CD8-positive, alpha-beta memory T cell (primary cell): ENCODE measurements at regions not wholly inside any gene's neighbourhood (a gene's known extent, or its start where the extent isn't known, plus 50 kb on each side); places are given as distances from the start of the nearest gene placed in this dataset.

Source experiments
- CTCF ChIA-PET: fragments of 350-600 bp; sonication (Branson Sonifier 250); formaldehyde crosslinking; loops from one replicate; lab custom pipeline; 2021; ENCODE audit warnings: antibody characterized with exemption; lab: Charles Lee
- POLR2A ChIA-PET: fragments of 350-600 bp; sonication (Branson Sonifier 250); formaldehyde crosslinking; loops from one replicate; lab custom pipeline; 2021; ENCODE audit warnings: antibody characterized with exemption; lab: Charles Lee
- DNase-seq, 5 donors: peaks; one replicate each; pipeline versions ENCODE4 v3.0.0 to v3.0.0-alpha.2; 2020 to 2022; ENCODE audit warnings: mixed read lengths in 1 of 5
- H3K27ac ChIP-seq: one replicate; pipeline ENCODE4 v1.7.0; 2013; ENCODE audit warnings: low read depth, mild to moderate bottlenecking, low read length, moderate library complexity
- H3K27me3 ChIP-seq: 2 replicates; pipeline ENCODE4 v1.7.0; 2013; ENCODE audit warnings: low read length, mild to moderate bottlenecking; ENCODE audit not compliant: insufficient read depth, poor library complexity, severe bottlenecking
- H3K36me3 ChIP-seq: 2 replicates; pipeline ENCODE4 v1.7.0; 2013; ENCODE audit warnings: mild to moderate bottlenecking, low read length, moderate library complexity; ENCODE audit not compliant: insufficient read depth
- H3K4me1 ChIP-seq: 2 replicates; pipeline ENCODE4 v1.7.0; 2013; ENCODE audit warnings: mild to moderate bottlenecking, low read length, moderate library complexity; ENCODE audit not compliant: insufficient read depth
- H3K4me3 ChIP-seq: 2 replicates; pipeline ENCODE4 v1.7.0; 2013; ENCODE audit warnings: mild to moderate bottlenecking, low read length
- H3K9me3 ChIP-seq: 2 replicates; pipeline ENCODE4 v1.7.0; 2013; ENCODE audit warnings: mild to moderate bottlenecking, low read length
- H3K27ac Mint-ChIP-seq, 8 donors: one replicate each; pipeline ENCODE4 v1.8.0; 2020 to 2021; ENCODE audit warnings: mixed read lengths in 8 of 8, mild to moderate bottlenecking in 6 of 8, inconsistent platforms in 3 of 8, moderate library complexity in 3 of 8
- H3K27me3 Mint-ChIP-seq, 2 donors: one replicate each; pipeline ENCODE4 v1.8.0; 2020 to 2021; ENCODE audit warnings: mixed read lengths in 2 of 2, mild to moderate bottlenecking in 1 of 2, moderate library complexity in 1 of 2
- H3K36me3 Mint-ChIP-seq, 3 donors: one replicate each; pipeline ENCODE4 v1.8.0; 2020 to 2021; ENCODE audit warnings: mixed read lengths in 3 of 3, inconsistent platforms in 1 of 3, mild to moderate bottlenecking in 1 of 3
- H3K4me1 Mint-ChIP-seq, 3 donors: one replicate each; pipeline ENCODE4 v1.8.0; 2020 to 2021; ENCODE audit warnings: mixed read lengths in 3 of 3, inconsistent platforms in 1 of 3, mild to moderate bottlenecking in 1 of 3
- H3K4me3 Mint-ChIP-seq, 7 donors: one replicate each; pipeline ENCODE4 v1.8.0; 2020 to 2021; ENCODE audit warnings: mixed read lengths in 7 of 7, mild to moderate bottlenecking in 6 of 7, moderate library complexity in 4 of 7, inconsistent platforms in 2 of 7
- H3K9me3 Mint-ChIP-seq, 5 donors: one replicate each; pipeline ENCODE4 v1.8.0; 2020 to 2022; ENCODE audit warnings: mixed read lengths in 5 of 5, mild to moderate bottlenecking in 3 of 5, moderate library complexity in 2 of 5, inconsistent platforms in 1 of 5

- peaks cover 1 to 11% of the 10 kb centered on the region in 2 donors for H3K27me3 Mint-ChIP-seq
- DNase-seq: no peak
- H3K27me3 ChIP-seq: no peaks in the 10 kb centered on the region
- no peaks in the 10 kb centered on the region for H3K9me3 ChIP-seq
- no peaks in the 10 kb centered on the region for H3K4me1 ChIP-seq
- no peak overlapping the region for H3K27ac ChIP-seq
- ChIA-PET POLR2A (no interaction called here), CTCF (no interaction called here)
- H3K36me3 ChIP-seq: no peaks in the 10 kb centered on the region
- H3K4me3 ChIP-seq: no peak overlapping the region
- H3K36me3 Mint-ChIP-seq: no peaks in the 10 kb centered on the region
- H3K27ac Mint-ChIP-seq: no peak overlapping the region
- H3K9me3 Mint-ChIP-seq: peaks cover 0 to 3% (median 0%) of the 10 kb centered on the region in 5 donors
- H3K4me1 Mint-ChIP-seq: no peaks in the 10 kb centered on the region
- H3K4me3 Mint-ChIP-seq: no peak overlapping the region
Observed at GRCh38 chr14:58732387-58732786, 94.6 kb downstream of the DACT1 start.

DNA sequence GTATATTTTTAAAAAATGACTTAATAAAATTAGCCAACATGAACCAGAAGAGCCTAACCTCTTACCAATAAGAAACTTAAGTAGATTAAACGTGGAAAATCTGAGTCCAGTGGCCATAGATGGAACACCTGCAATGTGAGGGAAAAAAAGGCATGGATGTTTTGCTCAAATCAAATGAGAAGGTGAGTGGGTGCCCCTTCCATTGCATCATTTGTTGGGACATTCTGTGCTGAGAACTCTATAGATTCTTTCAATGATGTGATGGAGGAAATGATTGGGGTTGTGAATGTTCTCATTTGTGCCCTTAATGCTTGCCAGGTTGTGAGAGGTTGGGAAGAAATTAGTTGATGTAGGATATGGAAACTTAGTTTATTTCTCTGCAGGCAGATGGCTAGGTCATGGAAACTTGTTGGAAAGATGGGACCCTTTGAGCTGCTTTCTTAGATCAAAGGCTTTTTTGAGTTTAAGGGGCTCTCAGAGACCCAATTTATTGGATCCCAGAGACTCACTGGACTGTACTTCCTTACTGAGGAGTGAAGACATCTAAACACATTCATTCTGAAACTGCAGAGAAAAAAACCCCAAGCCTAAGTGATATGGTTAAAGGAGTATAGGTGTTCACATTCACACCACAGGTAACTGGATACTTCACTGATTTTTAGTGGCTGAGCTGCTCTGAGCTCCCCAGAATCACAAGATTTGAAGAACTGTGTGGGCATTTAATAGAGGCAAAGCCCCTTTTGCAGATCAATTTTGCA, 95.9 kb downstream of the DACT1 start:
- CTCF ChIA-PET: no interaction called here
- POLR2A ChIA-PET: no interaction called here
- Mint-ChIP-seq H3K36me3 (no peaks in the 10 kb centered on the region), H3K9me3 (peaks cover 0 to 2% (median 0%) of the 10 kb centered on the region in 5 donors), H3K4me1 (no peaks in the 10 kb centered on the region), H3K27ac (no peak overlapping the region), H3K4me3 (no peak overlapping the region), H3K27me3 (peaks cover 1 to 11% of the 10 kb centered on the region in 2 donors)
- Histone ChIP-seq H3K36me3 (no peaks in the 10 kb centered on the region), H3K4me1 (no peaks in the 10 kb centered on the region), H3K4me3 (no peak overlapping the region), H3K27ac (no peak overlapping the region), H3K9me3 (no peaks in the 10 kb centered on the region), H3K27me3 (no peaks in the 10 kb centered on the region)
- no peak for DNase-seq

DNA sequence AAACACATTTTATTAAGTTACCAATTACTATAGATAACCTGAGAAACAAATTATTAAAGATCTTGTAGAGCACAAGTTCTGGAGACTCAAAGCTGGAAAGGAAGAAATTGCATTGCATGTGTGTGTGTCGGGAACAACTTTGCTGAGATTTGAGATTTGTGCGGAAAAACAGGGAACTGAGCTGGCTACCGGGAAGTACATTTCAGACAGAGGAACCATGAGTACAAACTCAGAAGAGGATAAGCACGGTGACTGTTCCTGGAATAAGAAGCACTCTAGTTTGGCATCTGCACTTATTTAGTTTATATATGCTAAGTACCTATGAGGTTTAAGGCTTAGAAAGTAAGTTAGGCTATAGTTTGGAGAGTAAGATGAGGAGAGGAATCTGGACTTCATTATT, 97.8 kb downstream of the DACT1 start:
- H3K27me3 Mint-ChIP-seq: peaks cover 1 to 8% of the 10 kb centered on the region in 2 donors

GRCh38 chr14:58736606-58737005, 98.8 kb downstream of the DACT1 start:
- H3K9me3 ChIP-seq: no peaks in the 10 kb centered on the region
- H3K4me1 Mint-ChIP-seq: no peaks in the 10 kb centered on the region
- H3K9me3 Mint-ChIP-seq: peaks cover 0 to 3% (median 0%) of the 10 kb centered on the region in 5 donors
- H3K4me3 ChIP-seq: no peak overlapping the region
- H3K4me3 Mint-ChIP-seq: no peak overlapping the region
- CTCF ChIA-PET: no interaction called here
- no peak overlapping the region for H3K27ac ChIP-seq
- H3K27me3 Mint-ChIP-seq: peaks cover 1 to 7% of the 10 kb centered on the region in 2 donors
- H3K36me3 Mint-ChIP-seq: no peaks in the 10 kb centered on the region
- H3K36me3 ChIP-seq: no peaks in the 10 kb centered on the region
- no peak overlapping the region for H3K27ac Mint-ChIP-seq
- H3K27me3 ChIP-seq: no peaks in the 10 kb centered on the region
- DNase-seq: no peak
- H3K4me1 ChIP-seq: no peaks in the 10 kb centered on the region
- POLR2A ChIA-PET: no interaction called here

More for the DNA sequence above, 97.8 kb downstream of the DACT1 start:
- Mint-ChIP-seq H3K36me3 (no peaks in the 10 kb centered on the region), H3K9me3 (peaks cover 0 to 3% (median 0%) of the 10 kb centered on the region in 5 donors), H3K4me1 (no peaks in the 10 kb centered on the region), H3K4me3 (no peak overlapping the region), H3K27ac (no peak overlapping the region)
- H3K4me3 ChIP-seq: no peak overlapping the region
- DNase-seq: no peak
- H3K9me3 ChIP-seq: no peaks in the 10 kb centered on the region
- no peaks in the 10 kb centered on the region for H3K36me3 ChIP-seq
- no peak overlapping the region for H3K27ac ChIP-seq
- CTCF ChIA-PET: interaction anchor here (1.2 kb wide), 1 partner anchor 15 kb away, joined by 3 read pairs; no protein-coding TSS in a partner anchor
- no peaks in the 10 kb centered on the region for H3K27me3 ChIP-seq
- POLR2A ChIA-PET: no interaction called here
- H3K4me1 ChIP-seq: no peaks in the 10 kb centered on the region

DNA sequence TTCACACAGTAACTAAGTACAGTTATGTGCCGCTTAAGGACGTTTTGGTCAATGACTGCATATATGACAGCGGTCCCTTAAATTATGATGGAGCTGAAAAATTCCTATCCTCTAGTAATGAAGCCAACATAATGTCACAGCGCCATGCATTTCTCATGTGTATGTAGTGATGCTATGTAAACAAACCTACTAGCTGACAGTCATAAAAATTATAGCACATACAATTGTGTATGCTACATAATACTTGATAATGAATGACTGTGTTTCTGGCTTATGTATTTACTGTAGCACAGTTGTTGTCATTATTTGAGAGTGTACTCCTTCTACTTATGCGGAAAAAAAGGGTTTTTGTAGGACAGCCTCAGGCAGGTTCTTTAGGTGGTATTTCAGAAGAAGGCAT, 99.7 kb downstream of the DACT1 start:
- CTCF ChIA-PET: no interaction called here
- Histone ChIP-seq H3K4me3 (no peak overlapping the region), H3K4me1 (no peaks in the 10 kb centered on the region), H3K9me3 (no peaks in the 10 kb centered on the region), H3K36me3 (no peaks in the 10 kb centered on the region), H3K27ac (no peak overlapping the region), H3K27me3 (no peaks in the 10 kb centered on the region)
- Mint-ChIP-seq H3K27me3 (peaks cover 1 to 7% of the 10 kb centered on the region in 2 donors), H3K36me3 (no peaks in the 10 kb centered on the region), H3K4me1 (no peaks in the 10 kb centered on the region), H3K4me3 (no peak overlapping the region), H3K9me3 (peaks cover 0 to 3% (median 0%) of the 10 kb centered on the region in 5 donors), H3K27ac (no peak overlapping the region)
- POLR2A ChIA-PET: no interaction called here
- no peak for DNase-seq

- no peak overlapping the region for H3K4me3 Mint-ChIP-seq
- POLR2A ChIA-PET: no interaction called here
- H3K4me3 ChIP-seq: no peak overlapping the region
- H3K36me3 Mint-ChIP-seq: no peaks in the 10 kb centered on the region
- H3K9me3 Mint-ChIP-seq: peaks cover 0 to 3% (median 0%) of the 10 kb centered on the region in 5 donors
- H3K36me3 ChIP-seq: no peaks in the 10 kb centered on the region
- H3K4me1 ChIP-seq: no peaks in the 10 kb centered on the region
- no peaks in the 10 kb centered on the region for H3K9me3 ChIP-seq
- H3K27ac ChIP-seq: no peak overlapping the region
- H3K4me1 Mint-ChIP-seq: no peaks in the 10 kb centered on the region
- DNase-seq: no peak
- H3K27ac Mint-ChIP-seq: no peak overlapping the region
- H3K27me3 Mint-ChIP-seq: peaks cover 1 to 7% of the 10 kb centered on the region in 2 donors
- no peaks in the 10 kb centered on the region for H3K27me3 ChIP-seq
- CTCF ChIA-PET: no interaction called here
Observed at GRCh38 chr14:58738189-58738836, 100.6 kb downstream of the DACT1 start.

DNA sequence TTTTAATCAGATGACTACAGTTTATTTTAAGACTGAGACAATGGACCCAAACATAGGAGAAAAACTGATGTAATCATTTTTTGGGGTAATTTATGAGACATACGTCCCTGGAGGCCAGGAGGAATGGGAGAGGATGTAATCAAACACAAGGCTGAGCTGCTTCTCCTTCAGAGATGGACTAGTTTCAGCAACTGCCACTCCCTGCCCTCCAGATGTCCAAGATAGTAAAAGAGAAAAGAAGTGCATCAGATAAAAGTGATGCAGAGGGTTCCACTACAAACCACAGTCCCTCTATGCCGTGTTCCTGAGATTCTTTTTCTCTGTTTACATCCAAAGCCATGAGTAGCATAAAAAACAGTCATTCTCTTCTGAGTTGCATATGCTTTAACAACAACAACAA, 101.1 kb downstream of the DACT1 start:
- Mint-ChIP-seq H3K4me3 (no peak overlapping the region), H3K9me3 (peaks cover 0 to 3% (median 0%) of the 10 kb centered on the region in 5 donors), H3K27ac (no peak overlapping the region), H3K27me3 (peaks cover 1 to 7% of the 10 kb centered on the region in 2 donors), H3K36me3 (no peaks in the 10 kb centered on the region), H3K4me1 (no peaks in the 10 kb centered on the region)
- CTCF ChIA-PET: no interaction called here
- Histone ChIP-seq H3K27ac (no peak overlapping the region), H3K27me3 (no peaks in the 10 kb centered on the region), H3K4me1 (no peaks in the 10 kb centered on the region), H3K9me3 (no peaks in the 10 kb centered on the region), H3K36me3 (no peaks in the 10 kb centered on the region), H3K4me3 (no peak overlapping the region)
- POLR2A ChIA-PET: no interaction called here
- DNase-seq: no peak

DNA sequence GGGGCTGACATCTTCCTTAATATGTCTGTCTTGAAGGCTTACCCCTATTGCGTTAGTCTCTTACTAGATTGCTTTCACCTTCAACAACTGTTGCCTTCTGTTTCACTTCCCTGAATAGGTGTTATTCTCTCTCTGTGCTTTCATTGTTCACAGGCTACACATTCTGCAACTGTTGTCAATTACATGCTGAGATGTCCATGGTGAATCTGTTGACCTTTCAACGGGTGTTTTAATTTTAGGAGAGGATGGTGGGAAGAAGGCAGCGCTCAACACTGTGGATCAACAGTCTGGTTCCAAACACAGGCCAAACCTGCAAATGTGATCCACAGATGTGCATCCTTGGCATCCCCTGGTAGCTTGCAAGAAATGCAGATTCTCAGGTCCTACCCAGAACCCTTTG, 101.9 kb downstream of the DACT1 start:
- Mint-ChIP-seq H3K9me3 (peaks cover 0 to 3% (median 0%) of the 10 kb centered on the region in 5 donors), H3K4me3 (no peak overlapping the region), H3K4me1 (no peaks in the 10 kb centered on the region), H3K27me3 (peaks cover 1 to 7% of the 10 kb centered on the region in 2 donors), H3K27ac (no peak overlapping the region), H3K36me3 (no peaks in the 10 kb centered on the region)
- ChIA-PET POLR2A (no interaction called here), CTCF (no interaction called here)
- H3K27ac ChIP-seq: no peak overlapping the region
- no peaks in the 10 kb centered on the region for H3K9me3 ChIP-seq
- H3K27me3 ChIP-seq: no peaks in the 10 kb centered on the region
- H3K36me3 ChIP-seq: no peaks in the 10 kb centered on the region
- DNase-seq: no peak
- H3K4me1 ChIP-seq: no peaks in the 10 kb centered on the region
- no peak overlapping the region for H3K4me3 ChIP-seq
